Tibial nerve (tissue), 4 donors: ENCODE measurements at regions not wholly inside any gene's neighbourhood (a gene's known extent, or its start where the extent isn't known, plus 50 kb on each side); places are given as distances from the start of the nearest gene placed in this dataset.

Experiments
- DNase-seq, 2 donors: peaks; one replicate each; pipeline ENCODE4 v3.0.0-alpha.2; 2019; ENCODE audit warnings: low spot score in 2 of 2
- H3K27ac ChIP-seq, 4 donors: fragments of 200-600 bp; sonication (generic) in 3 of 4; one replicate each; pipeline ENCODE4 v1.5.1; 2017 to 2019; ENCODE audit warnings: mild to moderate bottlenecking in 1 of 4
- H3K27me3 ChIP-seq, 2 donors: fragments of 200-600 bp; sonication (generic) in 1 of 2; one replicate each; pipeline versions ENCODE4 v1.5.1 to v1.6.0; 2017 to 2019
- H3K36me3 ChIP-seq, 3 donors: fragments of 200-600 bp; sonication (generic); one replicate each; pipeline ENCODE4 v1.5.1; 2018 to 2019
- H3K4me1 ChIP-seq, 4 donors: fragments of 200-600 bp; sonication (generic) in 3 of 4; one replicate each; pipeline ENCODE4 v1.5.1; 2017 to 2019
- H3K4me3 ChIP-seq, 4 donors: fragments of 200-600 bp; sonication (generic) in 3 of 4; one replicate each; pipeline ENCODE4 v1.5.1; 2017 to 2019; ENCODE audit warnings: mild to moderate bottlenecking in 1 of 4, moderate library complexity in 1 of 4
- H3K9me3 ChIP-seq, 4 donors: fragments of 200-600 bp; sonication (generic) in 3 of 4; one replicate each; pipeline ENCODE4 v1.5.1; 2017 to 2019
- EP300 ChIP-seq, 2 donors: sonication (generic); formaldehyde crosslinking; IDR thresholded peaks; one replicate each; pipeline ENCODE4 v1.6.1; 2017; ENCODE audit warnings: antibody characterized with exemption in 2 of 2, mild to moderate bottlenecking in 1 of 2
- POLR2A ChIP-seq, 2 donors: fragments of 450-650 bp; IDR thresholded peaks; one replicate each; pipeline ENCODE4 v1.6.1; 2017; ENCODE audit warnings: antibody characterized with exemption in 2 of 2, mild to moderate bottlenecking in 2 of 2, moderate library complexity in 2 of 2
- WGBS, 2 donors: methylation state at CpG; one replicate each; pipeline ENCODE4 v1.1.5; 2018; 5-methylcytosine and 5-hydroxymethylcytosine counted together
- TF ChIP-seq, protein P1 (sequence below), 5 experiments: fragments of 200-600 bp in 3 of 5; fragments of 450-650 bp in 2 of 5; sonication (generic) in 3 of 5; IDR thresholded peaks; one replicate each; pipeline ENCODE4 v1.5.1; 2016 to 2019; ENCODE audit warnings: antibody characterized with exemption in 5 of 5, mild to moderate bottlenecking in 3 of 5, moderate library complexity in 2 of 5

DNA sequence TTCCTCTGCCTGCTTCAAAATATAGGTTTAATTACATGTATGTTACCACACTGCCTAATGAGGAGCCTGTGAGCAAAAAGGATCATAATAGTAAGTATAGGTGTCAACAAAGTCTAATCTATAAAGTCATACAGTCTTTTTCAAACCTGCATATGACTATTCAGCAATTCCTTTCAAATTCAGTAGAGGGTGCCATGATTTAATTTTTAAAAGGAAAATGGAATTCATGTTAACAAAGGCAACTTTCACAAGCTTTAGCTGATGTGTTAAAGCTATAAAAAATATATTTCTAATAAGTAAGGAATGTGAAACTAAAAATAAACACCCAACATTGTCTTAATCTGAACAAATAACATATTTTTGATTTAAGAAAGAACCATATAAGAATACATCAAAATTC is 52.1 kb downstream of the MPP7 start:
- no peak overlapping the region for H3K27ac ChIP-seq
- no peak for DNase-seq
- no peaks in the 10 kb centered on the region for H3K27me3 ChIP-seq
- peaks cover 0 to 5% (median 0%) of the 10 kb centered on the region in 4 donors for H3K4me1 ChIP-seq
- no peaks in the 10 kb centered on the region for H3K36me3 ChIP-seq
- H3K4me3 ChIP-seq = no peak overlapping the region
- TF ChIP-seq POLR2A (IDR thresholded peaks at IDR 0.05) = no peak
- no peak for TF ChIP-seq EP300 (IDR thresholded peaks at IDR 0.05)
- TF ChIP-seq, protein P1, sequence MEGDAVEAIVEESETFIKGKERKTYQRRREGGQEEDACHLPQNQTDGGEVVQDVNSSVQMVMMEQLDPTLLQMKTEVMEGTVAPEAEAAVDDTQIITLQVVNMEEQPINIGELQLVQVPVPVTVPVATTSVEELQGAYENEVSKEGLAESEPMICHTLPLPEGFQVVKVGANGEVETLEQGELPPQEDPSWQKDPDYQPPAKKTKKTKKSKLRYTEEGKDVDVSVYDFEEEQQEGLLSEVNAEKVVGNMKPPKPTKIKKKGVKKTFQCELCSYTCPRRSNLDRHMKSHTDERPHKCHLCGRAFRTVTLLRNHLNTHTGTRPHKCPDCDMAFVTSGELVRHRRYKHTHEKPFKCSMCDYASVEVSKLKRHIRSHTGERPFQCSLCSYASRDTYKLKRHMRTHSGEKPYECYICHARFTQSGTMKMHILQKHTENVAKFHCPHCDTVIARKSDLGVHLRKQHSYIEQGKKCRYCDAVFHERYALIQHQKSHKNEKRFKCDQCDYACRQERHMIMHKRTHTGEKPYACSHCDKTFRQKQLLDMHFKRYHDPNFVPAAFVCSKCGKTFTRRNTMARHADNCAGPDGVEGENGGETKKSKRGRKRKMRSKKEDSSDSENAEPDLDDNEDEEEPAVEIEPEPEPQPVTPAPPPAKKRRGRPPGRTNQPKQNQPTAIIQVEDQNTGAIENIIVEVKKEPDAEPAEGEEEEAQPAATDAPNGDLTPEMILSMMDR (IDR thresholded peaks at IDR 0.05) = peak in 4 of 5 experiments; percentile 23 to 69 (median 56)
- no peaks in the 10 kb centered on the region for H3K9me3 ChIP-seq

GRCh38 chr10:28250358-28250757 is 52.5 kb downstream of the MPP7 start:
- Histone ChIP-seq H3K27me3 (no peaks in the 10 kb centered on the region), H3K36me3 (no peaks in the 10 kb centered on the region), H3K4me1 (peaks cover 0 to 5% (median 0%) of the 10 kb centered on the region in 4 donors), H3K27ac (no peak overlapping the region), H3K4me3 (no peak overlapping the region), H3K9me3 (no peaks in the 10 kb centered on the region)
- 72 to 76% methylated on average over 4 of the region's 4 CpGs for WGBS, 2 donors
- TF ChIP-seq EP300 (IDR thresholded peaks at IDR 0.05) (no peak), POLR2A (IDR thresholded peaks at IDR 0.05) (no peak)
- TF ChIP-seq, protein P1 (IDR thresholded peaks at IDR 0.05) = no peak
- DNase-seq = no peak

DNA sequence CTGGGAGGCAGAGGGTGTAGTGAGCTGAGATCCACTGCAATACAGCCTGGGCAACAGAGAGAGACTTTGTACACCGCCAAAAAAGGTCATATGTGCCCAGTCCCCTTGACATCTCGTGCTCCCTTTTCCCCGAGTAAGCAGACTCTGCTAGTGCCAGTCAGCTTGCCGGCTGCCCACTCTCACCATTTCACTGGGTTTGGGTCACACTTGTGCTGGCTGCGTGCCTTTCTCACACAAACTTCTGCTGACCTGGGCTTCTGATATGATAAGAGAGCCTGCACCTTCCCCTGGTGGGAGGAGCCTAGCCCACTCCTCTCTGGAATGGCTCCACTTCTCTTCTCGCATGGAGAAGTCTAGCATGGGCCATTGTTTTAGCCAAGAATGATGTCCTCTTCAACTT is 53.4 kb downstream of the MPP7 start:
- Histone ChIP-seq H3K9me3 (no peaks in the 10 kb centered on the region), H3K4me3 (no peak overlapping the region), H3K4me1 (peaks cover 0 to 5% (median 0%) of the 10 kb centered on the region in 4 donors), H3K27me3 (no peaks in the 10 kb centered on the region), H3K27ac (no peak overlapping the region), H3K36me3 (no peaks in the 10 kb centered on the region)
- no peak for DNase-seq
- WGBS, 2 donors = 73 to 87% methylated on average over 6 of the region's 6 CpGs
- TF ChIP-seq EP300 (IDR thresholded peaks at IDR 0.05) (no peak), POLR2A (IDR thresholded peaks at IDR 0.05) (no peak)
- TF ChIP-seq, protein P1 (IDR thresholded peaks at IDR 0.05) = no peak

- Histone ChIP-seq H3K4me3 (no peak overlapping the region), H3K27me3 (no peaks in the 10 kb centered on the region), H3K9me3 (no peaks in the 10 kb centered on the region), H3K4me1 (peaks cover 0 to 5% (median 0%) of the 10 kb centered on the region in 4 donors), H3K36me3 (no peaks in the 10 kb centered on the region), H3K27ac (no peak overlapping the region)
- TF ChIP-seq POLR2A (IDR thresholded peaks at IDR 0.05) (no peak), EP300 (IDR thresholded peaks at IDR 0.05) (no peak)
- TF ChIP-seq, protein P1 (IDR thresholded peaks at IDR 0.05) = no peak
- 49 to 53% methylated on average over 8 of the region's 8 CpGs for WGBS, 2 donors
- DNase-seq = no peak
These were observed 54.8 kb downstream of the MPP7 start for GRCh38 chr10:28248092-28248491.

GRCh38 chr10:28246023-28246422 is 56.8 kb downstream of the MPP7 start:
- Histone ChIP-seq H3K27me3 (no peaks in the 10 kb centered on the region), H3K4me1 (peaks cover 0 to 14% (median 2%) of the 10 kb centered on the region in 4 donors), H3K4me3 (no peak overlapping the region), H3K9me3 (no peaks in the 10 kb centered on the region), H3K27ac (no peak overlapping the region), H3K36me3 (no peaks in the 10 kb centered on the region)
- TF ChIP-seq POLR2A (IDR thresholded peaks at IDR 0.05) = no peak
- TF ChIP-seq EP300 (IDR thresholded peaks at IDR 0.05) = no peak
- DNase-seq = no peak

DNA sequence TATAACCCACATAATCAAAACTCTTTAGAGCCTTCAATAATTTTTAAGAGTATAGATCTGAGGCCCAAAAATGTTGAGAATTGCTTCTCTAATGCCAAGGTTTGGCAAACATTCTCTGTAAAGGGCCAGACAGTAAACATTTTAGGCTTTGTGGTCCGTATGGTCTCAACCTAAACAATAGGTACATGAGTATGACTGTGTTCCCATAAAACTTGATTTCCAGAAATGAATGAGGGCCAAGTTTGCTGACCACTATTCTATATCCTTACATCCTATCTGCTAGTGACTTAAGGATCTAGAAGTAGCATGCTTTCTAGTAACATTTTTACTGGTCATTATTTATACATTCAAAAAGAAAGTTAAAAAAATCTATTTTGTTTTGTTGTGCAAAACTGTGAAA is 58.9 kb downstream of the MPP7 start:
- Histone ChIP-seq H3K4me1 (peaks cover 0 to 9% (median 2%) of the 10 kb centered on the region in 4 donors), H3K27ac (no peak overlapping the region), H3K27me3 (no peaks in the 10 kb centered on the region), H3K4me3 (no peak overlapping the region), H3K36me3 (no peaks in the 10 kb centered on the region), H3K9me3 (no peaks in the 10 kb centered on the region)
- no peak for DNase-seq
- TF ChIP-seq EP300 (IDR thresholded peaks at IDR 0.05) = no peak
- TF ChIP-seq, protein P1 (IDR thresholded peaks at IDR 0.05) = no peak
- 77 to 81% methylated on average over 1 of the region's 1 CpG for WGBS, 2 donors
